ENCODE measurements at regions not wholly inside any gene's neighbourhood (a gene's known extent, or its start where the extent isn't known, plus 50 kb on each side); places are given as distances from the start of the nearest gene placed in this dataset.

GRCh38 chr12:127241072-127241817 is 1025.7 kb upstream of the TMEM132C start:
- peak; percentile 84 for ATAC-seq
- DNase-seq = peak; percentile 36 to 66
- no peaks in the 10 kb centered on the region for H3K4me1 ChIP-seq
- H3K4me3 ChIP-seq = no peak overlapping the region
- H3K27ac ChIP-seq = peak overlapping the region in 3 of 4 donors; percentile 26 to 42 (median 32)
- no peaks in the 10 kb centered on the region for H3K27me3 ChIP-seq
- in situ Hi-C loops (cut with MboI; ENCODE audit: low sequenced_read_pairs in 4 of 4) (no loop called here), intact Hi-C loops (cut with DNase I; ENCODE audit: low total_unique reads) (no loop called here)
- no peaks in the 10 kb centered on the region for H3K36me3 ChIP-seq
- H3K9me3 ChIP-seq = no peaks in the 10 kb centered on the region
- TF ChIP-seq CTCF (IDR thresholded peaks at IDR 0.05 in 4 of 5, conservative IDR thresholded peaks at IDR 0.05 in 1 of 5) (no peak), POLR2A (IDR thresholded peaks at IDR 0.05) (no peak)

GRCh38 chr12:127245009-127245408 is 1022.0 kb upstream of the TMEM132C start:
- DNase-seq = peak in 1 of 2 donors; percentile 27
- no peak overlapping the region for H3K27ac ChIP-seq
- no peak overlapping the region for H3K4me3 ChIP-seq
- H3K9me3 ChIP-seq = no peaks in the 10 kb centered on the region
- no peaks in the 10 kb centered on the region for H3K27me3 ChIP-seq
- intact Hi-C loops (cut with DNase I; ENCODE audit: low total_unique reads) (no loop called here), in situ Hi-C loops (cut with MboI; ENCODE audit: low sequenced_read_pairs in 4 of 4) (no loop called here)
- TF ChIP-seq CTCF (IDR thresholded peaks at IDR 0.05 in 4 of 5, conservative IDR thresholded peaks at IDR 0.05 in 1 of 5) (no peak), POLR2A (IDR thresholded peaks at IDR 0.05) (no peak)
- no peaks in the 10 kb centered on the region for H3K36me3 ChIP-seq
- ATAC-seq = no peak
- H3K4me1 ChIP-seq = no peaks in the 10 kb centered on the region

DNA sequence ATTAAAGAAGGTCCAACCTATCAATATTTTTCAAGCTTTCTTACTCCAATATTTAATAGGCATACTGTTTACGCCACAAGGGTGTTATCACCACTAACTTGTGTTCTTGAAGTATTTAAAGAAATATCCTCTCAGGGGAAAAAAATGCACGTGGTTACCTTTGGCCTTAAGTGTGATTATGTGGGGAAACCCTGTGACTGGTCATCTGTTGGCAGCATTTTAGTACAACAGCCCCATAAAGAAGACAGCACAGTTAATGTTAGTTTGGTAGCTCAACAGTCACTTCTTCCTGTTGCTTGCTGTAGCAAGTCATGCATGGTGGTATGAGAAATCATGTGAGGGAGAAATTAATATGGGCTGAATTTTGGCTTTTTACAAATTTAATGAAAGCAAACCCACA is 1021.5 kb upstream of the TMEM132C start:
- ATAC-seq (no peak), DNase-seq (no peak)
- no peak for TF ChIP-seq POLR2A (IDR thresholded peaks at IDR 0.05)
- no peak for TF ChIP-seq CTCF (IDR thresholded peaks at IDR 0.05 in 4 of 5, conservative IDR thresholded peaks at IDR 0.05 in 1 of 5)
- Histone ChIP-seq H3K27me3 (no peaks in the 10 kb centered on the region), H3K36me3 (no peaks in the 10 kb centered on the region), H3K4me1 (no peaks in the 10 kb centered on the region), H3K4me3 (no peak overlapping the region), H3K9me3 (no peaks in the 10 kb centered on the region), H3K27ac (no peak overlapping the region)
- in situ Hi-C loops (cut with MboI; ENCODE audit: low sequenced_read_pairs in 4 of 4) = no loop called here
- intact Hi-C loops (cut with DNase I; ENCODE audit: low total_unique reads) = no loop called here

DNA sequence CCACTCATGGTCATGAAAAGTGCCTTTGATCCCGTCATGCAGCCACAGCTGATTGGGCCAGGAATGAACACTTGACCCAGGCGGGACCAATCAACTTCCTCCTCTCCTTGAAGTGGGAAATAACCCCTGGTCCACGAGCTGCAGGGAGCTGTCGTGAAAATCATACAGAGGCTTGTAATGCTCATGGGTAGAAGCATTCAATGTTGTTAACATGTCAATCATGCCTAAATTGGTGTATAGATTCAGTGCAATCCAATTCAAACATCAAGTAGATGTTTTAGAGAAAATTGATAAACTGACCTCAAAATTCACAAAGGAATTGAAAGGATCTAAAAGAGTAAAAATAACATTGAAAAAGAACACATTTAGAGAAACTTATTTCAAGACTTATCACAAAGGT is 1019.0 kb upstream of the TMEM132C start:
- no peak for TF ChIP-seq CTCF (IDR thresholded peaks at IDR 0.05 in 4 of 5, conservative IDR thresholded peaks at IDR 0.05 in 1 of 5)
- no peak for TF ChIP-seq POLR2A (IDR thresholded peaks at IDR 0.05)
- H3K36me3 ChIP-seq = no peaks in the 10 kb centered on the region
- H3K27me3 ChIP-seq = no peaks in the 10 kb centered on the region
- in situ Hi-C loops (cut with MboI; ENCODE audit: low sequenced_read_pairs in 4 of 4) = no loop called here
- no peak overlapping the region for H3K4me3 ChIP-seq
- ATAC-seq (no peak), DNase-seq (no peak)
- intact Hi-C loops (cut with DNase I; ENCODE audit: low total_unique reads) = no loop called here
- H3K27ac ChIP-seq = no peak overlapping the region
- no peaks in the 10 kb centered on the region for H3K4me1 ChIP-seq
- H3K9me3 ChIP-seq = no peaks in the 10 kb centered on the region

GRCh38 chr12:127249428-127249827 is 1017.5 kb upstream of the TMEM132C start:
- H3K4me3 ChIP-seq = no peak overlapping the region
- TF ChIP-seq POLR2A (IDR thresholded peaks at IDR 0.05) = no peak
- TF ChIP-seq CTCF (IDR thresholded peaks at IDR 0.05 in 4 of 5, conservative IDR thresholded peaks at IDR 0.05 in 1 of 5) = no peak
- no peaks in the 10 kb centered on the region for H3K4me1 ChIP-seq
- in situ Hi-C loops (cut with MboI; ENCODE audit: low sequenced_read_pairs in 4 of 4) (no loop called here), intact Hi-C loops (cut with DNase I; ENCODE audit: low total_unique reads) (no loop called here)
- no peaks in the 10 kb centered on the region for H3K27me3 ChIP-seq
- DNase-seq (no peak), ATAC-seq (no peak)
- no peaks in the 10 kb centered on the region for H3K9me3 ChIP-seq
- no peaks in the 10 kb centered on the region for H3K36me3 ChIP-seq
- no peak overlapping the region for H3K27ac ChIP-seq

Data from gastrocnemius medialis (tissue), 4 donors.